DND-41 (cell line): ENCODE measurements at regions not wholly inside any gene's neighbourhood (a gene's known extent, or its start where the extent isn't known, plus 50 kb on each side); places are given as distances from the start of the nearest gene placed in this dataset.

Experiments
- ATAC-seq: fragments of 200-7000 bp; cut with Tn5 transposase; 3 replicates; pipeline ENCODE4 v1.9.1; 2021; ENCODE audit warnings: low read depth; ENCODE audit not compliant: insufficient read depth
- DNase-seq: peaks from one replicate; pipeline ENCODE4 v3.0.0-alpha.2; 2020
- H2AFZ ChIP-seq: 2 replicates; pipeline ENCODE4 v1.6.0; 2012; ENCODE audit warnings: low read depth, low read length
- H3K27ac ChIP-seq: 2 replicates; pipeline ENCODE4 v1.5.1; 2012; ENCODE audit warnings: low read length, inconsistent platforms
- H3K27me3 ChIP-seq: fragments of 200-600 bp; sonication (generic); 2 replicates; pipeline ENCODE4 v1.6.0; 2012; ENCODE audit warnings: low read length, mild to moderate bottlenecking, inconsistent platforms; ENCODE audit not compliant: insufficient read depth, poor library complexity
- H3K36me3 ChIP-seq: 2 replicates; pipeline ENCODE4 v1.5.1; 2012; ENCODE audit warnings: low read length, inconsistent platforms; ENCODE audit not compliant: insufficient read depth
- H3K4me1 ChIP-seq: 2 replicates; pipeline ENCODE4 v1.5.1; 2012; ENCODE audit warnings: mild to moderate bottlenecking, low read length; ENCODE audit not compliant: insufficient read depth
- H3K4me2 ChIP-seq: 2 replicates; pipeline ENCODE4 v1.6.0; 2012; ENCODE audit warnings: mild to moderate bottlenecking, moderate library complexity, low read length, inconsistent platforms; ENCODE audit not compliant: insufficient read depth
- H3K4me3 ChIP-seq, 2 experiments: fragments of 200-600 bp in 1 of 2; shearing (Covaris generic) in 1 of 2; 2 replicates each; pipeline ENCODE4 v1.5.1; 2012 to 2016; ENCODE audit warnings: inconsistent platforms in 2 of 2, low read length in 2 of 2, mild to moderate bottlenecking in 2 of 2, low read depth in 1 of 2, moderate library complexity in 1 of 2
- H3K79me2 ChIP-seq: 2 replicates; pipeline ENCODE4 v1.6.0; 2012; ENCODE audit warnings: low read length, inconsistent platforms; ENCODE audit not compliant: insufficient read depth
- H3K9ac ChIP-seq: 2 replicates; pipeline ENCODE4 v1.6.0; 2012; ENCODE audit warnings: low read depth, mild to moderate bottlenecking, inconsistent platforms, low read length, moderate library complexity
- H3K9me3 ChIP-seq: 2 replicates; pipeline ENCODE4 v1.5.1; 2012; ENCODE audit warnings: low read length, moderate library complexity, mild to moderate bottlenecking, inconsistent platforms; ENCODE audit not compliant: insufficient read depth, severe bottlenecking
- H4K20me1 ChIP-seq: 2 replicates; pipeline ENCODE4 v1.6.0; 2012; ENCODE audit warnings: low read length; ENCODE audit not compliant: insufficient read depth
- EZH2 ChIP-seq: IDR thresholded peaks from 3 replicates; pipeline ENCODE4 v1.6.1; 2012; ENCODE audit warnings: borderline replicate concordance, low read depth, mild to moderate bottlenecking, moderate library complexity, low read length, inconsistent platforms; ENCODE audit not compliant: severe bottlenecking
- TF ChIP-seq, protein P1 (sequence below): IDR thresholded peaks from 2 replicates; pipeline ENCODE4 v1.5.1; 2012; ENCODE audit warnings: borderline replicate concordance, low read length, moderate library complexity, mild to moderate bottlenecking; ENCODE audit not compliant: poor library complexity, severe bottlenecking; ENCODE audit errors: extremely low read depth

GRCh38 chr14:40119321-40119720, 687.1 kb upstream of the FBXO33 start:
- no peak overlapping the region for H3K4me3 ChIP-seq
- H3K9ac ChIP-seq: no peak overlapping the region
- H3K4me2 ChIP-seq: no peak overlapping the region
- no peak overlapping the region for H2AFZ ChIP-seq
- no peaks in the 10 kb centered on the region for H3K27me3 ChIP-seq
- TF ChIP-seq EZH2: no peak
- TF ChIP-seq, protein P1, sequence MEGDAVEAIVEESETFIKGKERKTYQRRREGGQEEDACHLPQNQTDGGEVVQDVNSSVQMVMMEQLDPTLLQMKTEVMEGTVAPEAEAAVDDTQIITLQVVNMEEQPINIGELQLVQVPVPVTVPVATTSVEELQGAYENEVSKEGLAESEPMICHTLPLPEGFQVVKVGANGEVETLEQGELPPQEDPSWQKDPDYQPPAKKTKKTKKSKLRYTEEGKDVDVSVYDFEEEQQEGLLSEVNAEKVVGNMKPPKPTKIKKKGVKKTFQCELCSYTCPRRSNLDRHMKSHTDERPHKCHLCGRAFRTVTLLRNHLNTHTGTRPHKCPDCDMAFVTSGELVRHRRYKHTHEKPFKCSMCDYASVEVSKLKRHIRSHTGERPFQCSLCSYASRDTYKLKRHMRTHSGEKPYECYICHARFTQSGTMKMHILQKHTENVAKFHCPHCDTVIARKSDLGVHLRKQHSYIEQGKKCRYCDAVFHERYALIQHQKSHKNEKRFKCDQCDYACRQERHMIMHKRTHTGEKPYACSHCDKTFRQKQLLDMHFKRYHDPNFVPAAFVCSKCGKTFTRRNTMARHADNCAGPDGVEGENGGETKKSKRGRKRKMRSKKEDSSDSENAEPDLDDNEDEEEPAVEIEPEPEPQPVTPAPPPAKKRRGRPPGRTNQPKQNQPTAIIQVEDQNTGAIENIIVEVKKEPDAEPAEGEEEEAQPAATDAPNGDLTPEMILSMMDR: no peak
- DNase-seq: no peak
- no peaks in the 10 kb centered on the region for H4K20me1 ChIP-seq
- H3K9me3 ChIP-seq: no peaks in the 10 kb centered on the region
- no peaks in the 10 kb centered on the region for H3K36me3 ChIP-seq
- no peak for ATAC-seq
- no peaks in the 10 kb centered on the region for H3K79me2 ChIP-seq
- H3K27ac ChIP-seq: no peak overlapping the region
- no peaks in the 10 kb centered on the region for H3K4me1 ChIP-seq

GRCh38 chr14:40115583-40115982, 683.4 kb upstream of the FBXO33 start:
- Histone ChIP-seq H2AFZ (no peak overlapping the region), H3K27ac (no peak overlapping the region), H3K4me1 (no peaks in the 10 kb centered on the region), H3K9me3 (no peaks in the 10 kb centered on the region), H3K79me2 (no peaks in the 10 kb centered on the region), H3K27me3 (no peaks in the 10 kb centered on the region), H3K36me3 (no peaks in the 10 kb centered on the region), H3K4me2 (no peak overlapping the region), H4K20me1 (no peaks in the 10 kb centered on the region), H3K9ac (no peak overlapping the region), H3K4me3 (no peak overlapping the region)
- TF ChIP-seq, protein P1: no peak
- TF ChIP-seq EZH2: no peak
- DNase-seq (no peak), ATAC-seq (no peak)

- H3K36me3 ChIP-seq: no peaks in the 10 kb centered on the region
- TF ChIP-seq, protein P1: no peak
- no peak for TF ChIP-seq EZH2
- DNase-seq (no peak), ATAC-seq (no peak)
- no peak overlapping the region for H2AFZ ChIP-seq
- no peak overlapping the region for H3K4me3 ChIP-seq
- no peak overlapping the region for H3K9ac ChIP-seq
- no peaks in the 10 kb centered on the region for H3K27me3 ChIP-seq
- no peaks in the 10 kb centered on the region for H4K20me1 ChIP-seq
- H3K4me1 ChIP-seq: no peaks in the 10 kb centered on the region
- H3K4me2 ChIP-seq: no peak overlapping the region
- no peaks in the 10 kb centered on the region for H3K79me2 ChIP-seq
- no peak overlapping the region for H3K27ac ChIP-seq
- no peaks in the 10 kb centered on the region for H3K9me3 ChIP-seq
Observed at GRCh38 chr14:40113671-40114070, 681.4 kb upstream of the FBXO33 start.

DNA sequence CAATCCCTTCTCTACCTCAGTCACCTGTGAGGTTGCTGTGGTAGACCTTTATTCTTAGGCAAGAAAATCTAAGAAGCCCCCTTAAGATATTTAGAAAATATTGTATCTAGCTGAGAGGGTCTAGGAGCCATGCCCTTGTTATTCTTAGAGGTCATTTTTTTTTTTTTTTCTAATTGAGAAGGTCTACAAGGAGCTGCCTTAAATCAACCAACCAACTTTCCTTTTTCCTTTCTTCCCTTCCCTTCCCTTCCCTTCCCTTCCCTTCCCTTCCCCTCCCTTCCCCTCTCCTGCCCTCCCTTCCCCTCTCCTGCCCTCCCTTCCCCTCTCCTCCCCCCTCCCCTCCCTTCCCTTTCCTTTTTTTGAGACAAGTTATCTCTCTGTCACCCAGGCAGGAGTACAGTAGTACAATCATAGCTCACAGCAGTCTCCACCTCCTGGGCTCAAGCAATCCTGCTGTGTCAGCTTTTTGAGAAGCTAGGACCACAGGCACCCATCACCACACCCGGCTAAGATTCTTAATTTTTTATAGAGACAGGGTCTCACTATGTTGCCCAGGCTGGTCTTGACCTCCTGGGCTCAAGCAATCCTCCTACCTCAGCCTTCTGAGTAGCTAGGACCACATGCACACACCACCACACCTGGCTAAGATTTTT, 668.4 kb upstream of the FBXO33 start:
- Histone ChIP-seq H3K4me3 (no peak overlapping the region), H3K4me2 (no peak overlapping the region), H2AFZ (no peak overlapping the region), H3K27ac (no peak overlapping the region), H4K20me1 (no peaks in the 10 kb centered on the region), H3K79me2 (no peaks in the 10 kb centered on the region), H3K9me3 (no peaks in the 10 kb centered on the region), H3K27me3 (no peaks in the 10 kb centered on the region), H3K9ac (no peak overlapping the region), H3K36me3 (no peaks in the 10 kb centered on the region), H3K4me1 (no peaks in the 10 kb centered on the region)
- DNase-seq (no peak), ATAC-seq (no peak)
- TF ChIP-seq EZH2: no peak
- TF ChIP-seq, protein P1: no peak
